Right lobe of liver (tissue), 6 donors: ENCODE measurements at regions not wholly inside any gene's neighbourhood (a gene's known extent, or its start where the extent isn't known, plus 50 kb on each side); places are given as distances from the start of the nearest gene placed in this dataset.
"Not testable (repeated sequence)": the region's sequence is repeated elsewhere in the genome, so short reads cannot be mapped to it uniquely, and the experiment has no call there.

Experiments used
- ATAC-seq, 4 donors: fragments of 200-7000 bp; cut with Tn5 transposase; one replicate each; pipeline ENCODE4 v1.9.1; 2020; ENCODE audit warnings: mild to moderate bottlenecking in 4 of 4, moderate library complexity in 4 of 4
- DNase-seq, 3 donors: peaks; one replicate each; pipeline ENCODE4 v3.0.0-alpha.2; 2020
- H3K27ac ChIP-seq, 3 donors: fragments of 200-600 bp; one replicate each; pipeline ENCODE4 v1.8.0; 2022
- H3K27me3 ChIP-seq, 2 donors: fragments of 200-600 bp; one replicate each; pipeline ENCODE4 v1.8.0; 2022
- H3K36me3 ChIP-seq, 4 donors: fragments of 200-600 bp; sonication (generic) in 1 of 4; one replicate each; pipeline versions ENCODE4 v1.5.1 to v1.8.0; 2017 to 2022; ENCODE audit warnings: control low read depth in 1 of 4
- H3K4me1 ChIP-seq, 4 donors: fragments of 200-600 bp; sonication (generic) in 1 of 4; one replicate each; pipeline versions ENCODE4 v1.5.1 to v1.8.0; 2017 to 2022; ENCODE audit warnings: control low read depth in 1 of 4
- H3K4me3 ChIP-seq, 3 donors: fragments of 200-600 bp; one replicate each; pipeline ENCODE4 v1.8.0; 2022
- H3K9me3 ChIP-seq, 4 donors: fragments of 200-600 bp; sonication (generic) in 1 of 4; one replicate each; pipeline versions ENCODE4 v1.5.1 to v1.8.0; 2017 to 2022; ENCODE audit warnings: control low read depth in 1 of 4
- CTCF ChIP-seq, 4 donors: fragments of 200-600 bp in 3 of 4; fragments of 450-650 bp in 1 of 4; IDR thresholded peaks; one replicate each; pipeline versions ENCODE4 v1.5.1 to v1.8.0; 2016 to 2022; ENCODE audit warnings: antibody characterized with exemption in 4 of 4, mild to moderate bottlenecking in 2 of 4
- POLR2A ChIP-seq: fragments of 450-650 bp; IDR thresholded peaks from one replicate; pipeline ENCODE4 v1.6.1; 2017; ENCODE audit warnings: antibody characterized with exemption, mild to moderate bottlenecking
- WGBS: methylation state at CpG from one replicate; pipeline ENCODE4 v1.1.6; 2018; ENCODE audit warnings: low coverage, low lambda C conversion rate; ENCODE audit not compliant: insufficient coverage; ENCODE audit errors: missing lambda C conversion rate; 5-methylcytosine and 5-hydroxymethylcytosine counted together
- intact Hi-C, 2 donors: fragments of 100-400 bp; cut with DNase I; formaldehyde crosslinking; loops; one replicate each; pipeline versions ENCODE4 v1.11.2 to v1.14.1; 2022
- donor health status: DM: no; HTN: yes; CAD: no.
- donor health status: DM: no; HTN: no; CAD: no.
- donor health status: DM: no; HTN: no; CAD: no.
- donor health status: DM: no; HTN: yes; CAD: no.
- donor health status: DM: no; HTN: yes; CAD: no.

- TF ChIP-seq POLR2A (no peak), CTCF (IDR thresholded peaks at IDR 0.05) (no peak)
- Histone ChIP-seq H3K4me3 (no peak overlapping the region), H3K4me1 (no peaks in the 10 kb centered on the region), H3K36me3 (no peaks in the 10 kb centered on the region), H3K27ac (no peak overlapping the region), H3K27me3 (no peaks in the 10 kb centered on the region), H3K9me3 (no peaks in the 10 kb centered on the region)
- DNase-seq (no peak), ATAC-seq (no peak)
- WGBS = 86% methylated on average over 1 of the region's 1 CpG
- intact Hi-C loops = no loop called here
Measured at GRCh38 chr5:163108351-163108750, 329.0 kb upstream of the CCNG1 start.

DNA sequence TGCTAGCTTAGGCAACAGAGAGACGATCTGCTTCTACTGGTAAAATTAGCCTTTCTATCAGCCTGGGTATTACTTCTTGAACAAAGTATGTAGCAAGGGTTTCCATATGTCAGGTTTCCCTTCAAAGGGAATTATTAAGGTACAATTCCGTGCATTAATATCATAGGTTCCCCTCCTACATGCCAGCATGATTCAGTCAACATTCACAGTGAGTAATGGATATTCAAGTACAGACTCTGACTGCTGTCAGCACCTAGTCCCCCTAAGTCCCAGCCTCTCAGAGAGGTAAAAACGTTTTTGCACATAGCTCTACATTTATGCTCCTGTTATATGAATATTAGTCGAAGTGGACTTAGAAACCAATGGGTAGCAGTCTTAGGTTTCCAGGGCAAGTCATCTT is 322.4 kb upstream of the CCNG1 start:
- Histone ChIP-seq H3K36me3 (no peaks in the 10 kb centered on the region), H3K27ac (no peak overlapping the region), H3K4me3 (no peak overlapping the region), H3K4me1 (no peaks in the 10 kb centered on the region), H3K9me3 (no peaks in the 10 kb centered on the region), H3K27me3 (no peaks in the 10 kb centered on the region)
- intact Hi-C loops = no loop called here
- WGBS = 53% methylated on average over 4 of the region's 4 CpGs
- ATAC-seq (no peak), DNase-seq (no peak)
- no peak for TF ChIP-seq POLR2A

- H3K9me3 ChIP-seq, intact Hi-C loops, H3K27me3 ChIP-seq, DNase-seq, ATAC-seq, H3K4me1 ChIP-seq, H3K27ac ChIP-seq, H3K36me3 ChIP-seq, H3K4me3 ChIP-seq: not testable (repeated sequence)
- 81% methylated on average over 2 of the region's 2 CpGs for WGBS
Measured at GRCh38 chr5:163116618-163117017, 320.8 kb upstream of the CCNG1 start.

DNA sequence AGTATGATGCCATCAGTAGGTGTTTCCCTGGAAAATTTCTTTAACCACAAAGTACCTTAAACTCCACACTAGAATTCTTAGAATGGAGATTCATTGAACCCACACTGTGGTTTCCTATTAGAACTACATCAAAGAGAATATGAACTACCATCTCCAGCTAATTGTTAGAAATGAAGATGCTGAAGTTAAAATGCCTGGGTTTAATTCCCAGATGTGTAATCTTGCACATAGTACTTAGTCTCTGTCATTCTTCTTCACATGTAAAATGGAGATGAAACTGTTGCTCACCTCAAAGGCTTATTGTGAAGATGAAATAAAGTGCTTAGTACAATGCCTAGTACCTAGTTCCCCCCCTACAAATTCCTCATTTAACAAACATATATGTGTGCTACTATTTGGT is 303.3 kb upstream of the CCNG1 start:
- Histone ChIP-seq H3K27me3 (no peaks in the 10 kb centered on the region), H3K4me1 (no peaks in the 10 kb centered on the region), H3K4me3 (no peak overlapping the region), H3K27ac (no peak overlapping the region), H3K9me3 (no peaks in the 10 kb centered on the region), H3K36me3 (no peaks in the 10 kb centered on the region)
- TF ChIP-seq CTCF (IDR thresholded peaks at IDR 0.05) (no peak), POLR2A (no peak)
- intact Hi-C loops = no loop called here
- ATAC-seq = no peak
- no peak for DNase-seq

DNA sequence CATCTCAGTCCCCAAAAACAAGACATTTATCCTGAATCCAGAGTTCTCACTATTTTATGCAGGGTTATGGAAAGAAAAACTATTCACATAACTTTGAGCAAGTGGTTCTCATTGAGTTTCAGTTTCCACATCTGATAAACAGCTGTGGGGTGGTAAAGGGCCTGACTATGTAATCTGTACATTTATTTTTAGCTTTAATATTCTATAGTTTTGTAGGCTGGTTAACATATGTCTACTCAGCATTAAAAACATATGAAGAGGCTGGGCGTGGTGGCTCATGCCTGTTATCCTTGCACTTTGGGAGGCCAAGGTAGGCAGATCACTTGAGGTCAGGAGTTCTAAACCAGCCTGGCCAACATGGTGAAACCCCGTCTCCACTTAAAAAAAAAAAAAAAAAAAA is 301.5 kb upstream of the CCNG1 start:
- 84% methylated on average over 2 of the region's 2 CpGs for WGBS
- no peaks in the 10 kb centered on the region for H3K4me1 ChIP-seq
- no peaks in the 10 kb centered on the region for H3K36me3 ChIP-seq
- no peak overlapping the region for H3K4me3 ChIP-seq
- intact Hi-C loops = no loop called here
- DNase-seq (no peak), ATAC-seq (no peak)
- no peaks in the 10 kb centered on the region for H3K9me3 ChIP-seq
- TF ChIP-seq POLR2A = no peak
- no peak overlapping the region for H3K27ac ChIP-seq
- no peaks in the 10 kb centered on the region for H3K27me3 ChIP-seq

DNA sequence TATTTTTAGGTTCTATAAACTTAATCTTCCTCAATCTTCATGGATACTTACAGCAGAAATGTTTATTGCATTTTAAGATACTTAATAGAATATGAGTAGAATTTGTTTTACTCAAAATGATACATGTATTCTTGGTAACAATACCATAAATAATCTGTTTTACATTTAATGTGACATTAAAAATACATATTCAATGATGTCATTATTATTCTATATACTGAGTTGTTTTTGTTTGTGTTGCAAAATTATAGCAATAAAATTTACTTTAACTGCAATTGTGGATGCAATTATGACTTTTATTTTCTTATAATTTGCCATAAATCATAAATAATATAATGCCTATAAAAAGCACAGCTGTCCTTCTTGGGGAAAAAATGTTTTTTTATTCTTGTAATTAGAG is 275.9 kb upstream of the CCNG1 start:
- H3K27ac ChIP-seq = no peak overlapping the region
- no peaks in the 10 kb centered on the region for H3K9me3 ChIP-seq
- TF ChIP-seq CTCF (IDR thresholded peaks at IDR 0.05) = no peak
- no peak for TF ChIP-seq POLR2A
- intact Hi-C loops = no loop called here
- H3K4me3 ChIP-seq = no peak overlapping the region
- ATAC-seq (no peak), DNase-seq (no peak)
- no peaks in the 10 kb centered on the region for H3K4me1 ChIP-seq
- H3K27me3 ChIP-seq = no peaks in the 10 kb centered on the region
- no peaks in the 10 kb centered on the region for H3K36me3 ChIP-seq
